Mammary epithelial cell (primary cell): ENCODE measurements at regions not wholly inside any gene's neighbourhood (a gene's known extent, or its start where the extent isn't known, plus 50 kb on each side); places are given as distances from the start of the nearest gene placed in this dataset.

Experiments
- CTCF ChIP-seq, 2 donors: IDR thresholded peaks in 1 of 2; conservative IDR thresholded peaks in 1 of 2; 2 replicates each; pipeline ENCODE4 v1.5.1; 2011 to 2012; ENCODE audit warnings: inconsistent platforms in 2 of 2, low read length in 2 of 2, mild to moderate bottlenecking in 2 of 2, control low read depth in 1 of 2, low read depth in 1 of 2; ENCODE audit not compliant: insufficient read depth in 1 of 2; ENCODE audit errors: extremely low read depth in 1 of 2
- EZH2 ChIP-seq: IDR thresholded peaks from 2 replicates; pipeline ENCODE4 v1.6.1; 2012; ENCODE audit warnings: low read length, inconsistent platforms, borderline replicate concordance

- no peak for TF ChIP-seq EZH2
- no peak for TF ChIP-seq CTCF (conservative IDR thresholded peaks at IDR 0.05 in 1 of 2, IDR thresholded peaks at IDR 0.05 in 1 of 2; ENCODE audit: extremely low read depth in 1 of 2, insufficient read depth in 1 of 2, low read depth in 1 of 2, low read length in 2 of 2)
These were observed 899.2 kb downstream of the FAT4 start for GRCh38 chr4:126213996-126214395.
